ENCODE measurements at regions not wholly inside any gene's neighbourhood (a gene's known extent, or its start where the extent isn't known, plus 50 kb on each side); places are given as distances from the start of the nearest gene placed in this dataset.

DNA sequence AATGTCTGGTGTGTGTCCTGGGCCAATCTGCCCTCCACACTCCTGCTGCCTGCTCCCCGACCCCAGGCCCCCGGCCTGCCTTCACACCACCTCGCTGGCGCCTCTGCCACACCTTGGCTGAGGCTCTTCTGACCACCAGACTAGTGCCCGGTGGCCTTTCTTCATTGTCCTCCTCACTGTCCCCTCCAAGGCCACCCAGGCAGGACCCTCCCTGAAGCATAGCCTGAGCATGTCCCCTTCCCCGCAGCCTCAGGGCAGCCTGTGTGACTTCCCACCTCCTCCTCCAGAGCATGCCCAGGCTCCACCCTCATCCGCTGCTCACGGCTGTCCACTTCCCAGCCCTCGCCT is 154.6 kb downstream of the OLFM1 start:
- no peaks in the 10 kb centered on the region for H3K9me3 ChIP-seq
- H3K4me3 ChIP-seq, result no peak overlapping the region
- DNase-seq (ENCODE audit: low spot score in 2 of 2), result no peak
- no peak overlapping the region for H3K27ac ChIP-seq
- H3K36me3 ChIP-seq, result no peaks in the 10 kb centered on the region
- H3K4me1 ChIP-seq, result peaks cover 0 to 7% of the 10 kb centered on the region in 2 donors
- TF ChIP-seq POLR2A (IDR thresholded peaks at IDR 0.05) (no peak), POLR2AphosphoS5 (IDR thresholded peaks at IDR 0.05) (no peak)
- TF ChIP-seq, protein P1, sequence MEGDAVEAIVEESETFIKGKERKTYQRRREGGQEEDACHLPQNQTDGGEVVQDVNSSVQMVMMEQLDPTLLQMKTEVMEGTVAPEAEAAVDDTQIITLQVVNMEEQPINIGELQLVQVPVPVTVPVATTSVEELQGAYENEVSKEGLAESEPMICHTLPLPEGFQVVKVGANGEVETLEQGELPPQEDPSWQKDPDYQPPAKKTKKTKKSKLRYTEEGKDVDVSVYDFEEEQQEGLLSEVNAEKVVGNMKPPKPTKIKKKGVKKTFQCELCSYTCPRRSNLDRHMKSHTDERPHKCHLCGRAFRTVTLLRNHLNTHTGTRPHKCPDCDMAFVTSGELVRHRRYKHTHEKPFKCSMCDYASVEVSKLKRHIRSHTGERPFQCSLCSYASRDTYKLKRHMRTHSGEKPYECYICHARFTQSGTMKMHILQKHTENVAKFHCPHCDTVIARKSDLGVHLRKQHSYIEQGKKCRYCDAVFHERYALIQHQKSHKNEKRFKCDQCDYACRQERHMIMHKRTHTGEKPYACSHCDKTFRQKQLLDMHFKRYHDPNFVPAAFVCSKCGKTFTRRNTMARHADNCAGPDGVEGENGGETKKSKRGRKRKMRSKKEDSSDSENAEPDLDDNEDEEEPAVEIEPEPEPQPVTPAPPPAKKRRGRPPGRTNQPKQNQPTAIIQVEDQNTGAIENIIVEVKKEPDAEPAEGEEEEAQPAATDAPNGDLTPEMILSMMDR (IDR thresholded peaks at IDR 0.05), result no peak
- intact Hi-C loops (cut with DNase I; ENCODE audit: low total_unique reads), result no loop called here
- peaks cover 0 to 56% of the 10 kb centered on the region in 2 donors for H3K27me3 ChIP-seq

DNA sequence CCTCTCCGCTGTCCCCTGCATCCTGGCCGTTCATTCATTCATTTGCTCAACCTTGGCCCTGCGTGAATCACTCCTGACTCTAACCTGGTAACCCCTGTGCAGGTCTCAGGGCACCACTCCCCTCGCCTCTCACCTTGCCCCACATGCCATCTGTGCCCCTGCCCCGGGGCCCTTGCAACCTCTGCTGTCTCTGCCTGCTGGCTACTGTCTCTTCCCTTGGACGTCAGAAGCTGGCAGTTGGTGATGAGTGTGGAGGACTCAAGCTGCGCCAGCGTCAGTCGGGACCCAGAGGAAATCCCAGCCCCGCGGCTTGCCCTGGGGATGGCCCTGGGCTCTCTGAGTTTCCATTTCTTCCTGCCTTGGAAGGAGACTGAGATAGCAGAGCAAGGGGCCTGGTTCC is 154.9 kb downstream of the OLFM1 start:
- Histone ChIP-seq H3K4me1 (peaks cover 0 to 7% of the 10 kb centered on the region in 2 donors), H3K36me3 (no peaks in the 10 kb centered on the region), H3K27me3 (peaks cover 0 to 59% of the 10 kb centered on the region in 2 donors), H3K4me3 (no peak overlapping the region), H3K9me3 (no peaks in the 10 kb centered on the region), H3K27ac (no peak overlapping the region)
- intact Hi-C loops (cut with DNase I; ENCODE audit: low total_unique reads), result no loop called here
- DNase-seq (ENCODE audit: low spot score in 2 of 2), result no peak
- TF ChIP-seq, protein P1 (IDR thresholded peaks at IDR 0.05), result no peak
- no peak for TF ChIP-seq POLR2A (IDR thresholded peaks at IDR 0.05)
- TF ChIP-seq POLR2AphosphoS5 (IDR thresholded peaks at IDR 0.05), result no peak

DNA sequence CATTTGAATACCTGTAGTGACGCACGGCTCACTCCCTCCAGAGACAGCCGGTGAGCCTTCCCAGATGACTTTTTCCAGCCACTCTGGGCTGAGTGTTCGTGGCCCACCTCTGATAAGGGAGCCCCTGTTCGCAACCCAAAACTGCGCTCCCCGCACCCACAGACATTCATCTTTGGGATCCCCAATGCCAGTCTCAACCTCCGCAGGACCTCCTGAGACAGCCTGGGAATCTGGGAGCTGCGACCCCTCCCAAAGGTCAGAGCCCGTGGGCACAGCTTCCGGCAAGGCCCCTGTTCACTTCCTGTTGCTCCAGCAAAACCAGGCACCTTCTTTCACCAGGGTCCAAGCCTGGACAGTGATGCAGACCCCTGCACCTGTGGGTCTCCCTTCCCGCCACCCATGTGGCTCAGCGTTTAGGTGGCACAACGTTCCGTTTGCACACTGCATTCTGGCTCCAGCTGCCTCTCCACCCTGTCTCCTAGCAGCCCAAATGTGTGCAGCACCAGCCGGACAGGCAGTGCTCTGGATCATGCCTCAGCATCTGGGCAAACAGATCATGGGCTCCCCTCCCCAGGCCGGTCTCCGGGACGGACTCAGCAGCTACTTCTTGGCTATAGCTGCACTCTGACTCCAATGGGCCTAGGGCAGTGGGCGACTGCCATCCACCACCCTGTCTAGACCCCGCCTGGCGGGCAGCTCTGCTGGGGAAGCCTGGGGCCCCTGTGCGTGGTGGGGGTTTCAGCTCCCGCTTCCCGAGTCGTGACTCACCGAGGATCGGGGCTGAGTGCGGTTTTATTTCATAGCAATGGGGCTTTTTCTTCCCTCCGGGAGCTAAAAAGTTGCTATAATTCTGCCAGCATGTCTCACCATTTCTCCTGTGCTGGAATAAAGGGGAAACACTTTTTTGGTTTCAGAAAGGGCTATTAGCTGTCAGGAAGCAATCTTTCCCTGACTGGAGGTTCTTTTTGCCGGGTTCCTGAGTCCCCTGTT is 156.0 kb downstream of the OLFM1 start:
- no peak overlapping the region for H3K4me3 ChIP-seq

DNA sequence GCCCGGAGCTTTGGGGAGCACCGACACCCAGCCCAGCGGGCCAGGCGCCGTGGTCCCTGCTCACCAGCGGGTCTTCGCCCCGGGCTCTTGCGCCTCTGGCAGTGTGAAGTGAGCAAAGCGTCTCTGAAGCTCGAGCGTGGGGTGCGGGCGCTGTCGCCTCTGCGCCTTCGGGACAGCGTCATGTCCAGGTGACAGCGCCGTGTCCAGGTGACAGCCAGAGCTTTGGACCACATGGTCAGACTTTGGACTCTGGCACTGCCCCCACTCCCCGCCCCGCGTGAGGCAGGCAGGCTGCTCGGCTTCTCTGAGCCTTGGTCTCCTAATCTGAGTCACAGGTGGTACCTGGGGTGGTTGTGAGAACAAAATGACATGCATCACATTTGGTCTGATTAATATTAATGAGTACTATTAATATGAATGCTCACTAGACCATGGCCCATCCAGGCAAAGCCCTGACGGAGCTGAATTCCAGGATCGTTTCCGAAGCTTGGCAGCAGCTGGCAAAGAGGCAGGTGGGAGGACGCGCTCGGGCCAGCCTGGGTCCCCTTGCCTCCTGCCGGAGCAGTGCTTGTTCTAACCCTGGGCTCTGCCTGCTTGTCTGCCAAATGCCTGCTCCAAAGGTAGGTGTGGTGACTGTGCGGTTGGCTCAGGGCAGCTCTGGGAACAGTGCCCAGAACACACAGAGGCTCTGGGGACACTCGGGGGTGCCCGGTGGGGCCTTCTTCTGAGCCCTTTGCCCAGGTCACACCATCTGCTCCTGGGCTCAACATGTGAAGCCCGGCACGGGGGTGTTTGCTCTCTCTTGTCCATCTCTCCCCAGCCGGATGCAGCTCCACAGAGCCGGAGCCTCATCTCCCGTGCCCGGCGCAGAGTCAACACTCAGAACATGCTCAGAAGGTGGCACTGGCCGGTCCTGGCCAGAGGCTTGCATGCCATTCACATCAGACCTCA is 157.1 kb downstream of the OLFM1 start:
- intact Hi-C loops (cut with DNase I; ENCODE audit: low total_unique reads), result no loop called here
- peaks cover 0 to 76% of the 10 kb centered on the region in 2 donors for H3K27me3 ChIP-seq
- no peaks in the 10 kb centered on the region for H3K36me3 ChIP-seq
- H3K4me3 ChIP-seq, result no peak overlapping the region
- TF ChIP-seq, protein P1 (IDR thresholded peaks at IDR 0.05), result no peak
- TF ChIP-seq POLR2A (IDR thresholded peaks at IDR 0.05), result no peak
- TF ChIP-seq POLR2AphosphoS5 (IDR thresholded peaks at IDR 0.05), result no peak
- H3K27ac ChIP-seq, result no peak overlapping the region
- H3K9me3 ChIP-seq, result no peaks in the 10 kb centered on the region
- peaks cover 0 to 7% of the 10 kb centered on the region in 2 donors for H3K4me1 ChIP-seq
- no peak for DNase-seq (ENCODE audit: low spot score in 2 of 2)

More for the DNA sequence above, 156.0 kb downstream of the OLFM1 start:
- Histone ChIP-seq H3K4me1 (peaks cover 0 to 7% of the 10 kb centered on the region in 2 donors), H3K9me3 (no peaks in the 10 kb centered on the region), H3K27ac (no peak overlapping the region), H3K36me3 (no peaks in the 10 kb centered on the region), H3K27me3 (peaks cover 0 to 70% of the 10 kb centered on the region in 2 donors)
- TF ChIP-seq POLR2A (IDR thresholded peaks at IDR 0.05), result no peak
- no peak for DNase-seq (ENCODE audit: low spot score in 2 of 2)
- intact Hi-C loops (cut with DNase I; ENCODE audit: low total_unique reads), result no loop called here

DNA sequence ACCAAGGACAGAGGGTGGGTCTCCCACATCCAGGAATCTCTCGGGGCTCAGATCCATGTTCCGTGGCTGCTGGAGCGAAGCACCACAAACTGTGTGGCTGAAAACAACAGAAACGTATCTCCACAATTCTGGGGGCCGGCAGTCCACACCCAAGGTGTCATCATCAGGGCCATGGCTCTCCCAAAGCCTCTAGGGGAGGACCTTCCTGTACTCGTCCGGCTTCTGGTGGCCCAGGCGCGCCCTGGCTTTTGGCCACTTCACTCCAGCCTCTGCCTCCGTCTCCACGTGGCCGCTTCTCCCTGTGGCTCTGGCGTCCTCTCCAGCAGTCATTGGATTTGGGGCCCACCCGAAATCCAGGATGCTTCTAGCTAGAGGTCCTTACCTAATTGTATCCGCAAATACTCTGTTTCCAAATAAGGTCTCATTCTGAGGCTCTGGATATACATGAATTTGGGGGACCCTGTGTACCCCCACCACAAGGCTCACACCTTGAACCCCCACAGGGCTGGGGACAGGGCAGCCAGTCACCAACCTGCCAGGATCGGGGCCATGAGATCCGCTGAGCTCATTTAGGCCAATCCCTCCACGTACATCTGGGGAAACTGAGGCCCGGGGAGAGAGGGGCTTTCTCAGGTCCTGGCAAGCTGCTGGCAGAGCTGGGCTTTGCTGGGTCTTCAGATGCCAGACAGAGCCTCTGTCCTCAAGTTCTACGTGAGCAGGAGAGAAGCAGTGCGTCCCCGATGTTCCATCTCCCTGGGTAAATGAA is 158.2 kb downstream of the OLFM1 start:
- no peak for DNase-seq (ENCODE audit: low spot score in 2 of 2)
- Histone ChIP-seq H3K27me3 (peaks cover 0 to 76% of the 10 kb centered on the region in 2 donors), H3K27ac (no peak overlapping the region), H3K4me1 (peaks cover 0 to 7% of the 10 kb centered on the region in 2 donors), H3K9me3 (no peaks in the 10 kb centered on the region), H3K36me3 (no peaks in the 10 kb centered on the region), H3K4me3 (no peak overlapping the region)
- TF ChIP-seq POLR2A (IDR thresholded peaks at IDR 0.05) (no peak), POLR2AphosphoS5 (IDR thresholded peaks at IDR 0.05) (no peak)
- TF ChIP-seq, protein P1 (IDR thresholded peaks at IDR 0.05), result no peak
- intact Hi-C loops (cut with DNase I; ENCODE audit: low total_unique reads), result no loop called here

All from breast epithelium (tissue), 4 donors.